ENCODE measurements at regions not wholly inside any gene's neighbourhood (a gene's known extent, or its start where the extent isn't known, plus 50 kb on each side); places are given as distances from the start of the nearest gene placed in this dataset.

- Histone ChIP-seq H3K9me3 (no peaks in the 10 kb centered on the region), H3K9ac (ENCODE audit: low read depth in 2 of 2, low read length in 2 of 2) (no peak overlapping the region), H3K36me3 (no peaks in the 10 kb centered on the region), H3K27ac (no peak overlapping the region), H3K4me3 (no peak overlapping the region), H3K4me1 (no peaks in the 10 kb centered on the region), H3K27me3 (no peaks in the 10 kb centered on the region)
- TF ChIP-seq CTCF (IDR thresholded peaks at IDR 0.05) = no peak
- DNase-seq = no peak
- intact Hi-C loops (cut with DNase I) = no loop called here
Measured at GRCh38 chr7:116310141-116310540, 99.8 kb downstream of the TES start.

GRCh38 chr7:116311259-116311658 lies 100.9 kb downstream of the TES start:
- no peak for TF ChIP-seq CTCF (IDR thresholded peaks at IDR 0.05)
- Histone ChIP-seq H3K27me3 (no peaks in the 10 kb centered on the region), H3K4me1 (no peaks in the 10 kb centered on the region), H3K4me3 (no peak overlapping the region), H3K36me3 (no peaks in the 10 kb centered on the region), H3K9ac (ENCODE audit: low read depth in 2 of 2, low read length in 2 of 2) (no peak overlapping the region), H3K27ac (no peak overlapping the region), H3K9me3 (no peaks in the 10 kb centered on the region)
- intact Hi-C loops (cut with DNase I) = no loop called here
- DNase-seq = no peak

- Histone ChIP-seq H3K36me3 (no peaks in the 10 kb centered on the region), H3K9ac (ENCODE audit: low read depth in 2 of 2, low read length in 2 of 2) (no peak overlapping the region), H3K4me1 (no peaks in the 10 kb centered on the region), H3K27me3 (no peaks in the 10 kb centered on the region), H3K9me3 (no peaks in the 10 kb centered on the region), H3K4me3 (no peak overlapping the region), H3K27ac (no peak overlapping the region)
- TF ChIP-seq CTCF (IDR thresholded peaks at IDR 0.05) = no peak
- intact Hi-C loops (cut with DNase I) = no loop called here
- no peak for DNase-seq
Measured at GRCh38 chr7:116311816-116312471, 101.6 kb downstream of the TES start.

- no peak overlapping the region for H3K9ac ChIP-seq (ENCODE audit: low read depth in 2 of 2, low read length in 2 of 2)
- H3K27ac ChIP-seq = no peak overlapping the region
Measured at GRCh38 chr7:116315293-116315692, 105.0 kb downstream of the TES start.

GRCh38 chr7:116315803-116316202 lies 105.5 kb downstream of the TES start:
- intact Hi-C loops (cut with DNase I) = no loop called here

More at GRCh38 chr7:116315293-116315692, 105.0 kb downstream of the TES start:
- Histone ChIP-seq H3K4me3 (no peak overlapping the region), H3K27me3 (no peaks in the 10 kb centered on the region), H3K4me1 (no peaks in the 10 kb centered on the region), H3K36me3 (no peaks in the 10 kb centered on the region), H3K9me3 (no peaks in the 10 kb centered on the region)
- no peak for TF ChIP-seq CTCF (IDR thresholded peaks at IDR 0.05)
- no peak for DNase-seq
- intact Hi-C loops (cut with DNase I) = no loop called here

More at GRCh38 chr7:116315803-116316202, 105.5 kb downstream of the TES start:
- no peaks in the 10 kb centered on the region for H3K9me3 ChIP-seq
- H3K9ac ChIP-seq (ENCODE audit: low read depth in 2 of 2, low read length in 2 of 2) = no peak overlapping the region
- no peaks in the 10 kb centered on the region for H3K4me1 ChIP-seq
- H3K27ac ChIP-seq = no peak overlapping the region
- DNase-seq = no peak
- no peak for TF ChIP-seq CTCF (IDR thresholded peaks at IDR 0.05)
- no peaks in the 10 kb centered on the region for H3K36me3 ChIP-seq
- H3K4me3 ChIP-seq = no peak overlapping the region
- H3K27me3 ChIP-seq = no peaks in the 10 kb centered on the region

Data from colonic mucosa (tissue), 4 donors.